H9 (cell line): ENCODE measurements at regions not wholly inside any gene's neighbourhood (a gene's known extent, or its start where the extent isn't known, plus 50 kb on each side); places are given as distances from the start of the nearest gene placed in this dataset.

Experiments
- DNase-seq: peaks from one replicate; pipeline ENCODE4 v3.0.0-alpha.2; 2017
- H2AFZ ChIP-seq: one replicate; pipeline ENCODE4 v1.6.1; 2013; ENCODE audit warnings: mild to moderate bottlenecking, low read length, control low read depth, moderate library complexity
- H2AK5ac ChIP-seq: 2 replicates; pipeline ENCODE4 v1.6.1; 2013; ENCODE audit warnings: low read length, control low read depth, mixed read lengths; ENCODE audit not compliant: insufficient read length
- H2BK120ac ChIP-seq: one replicate; pipeline ENCODE4 v1.6.1; 2013; ENCODE audit warnings: low read depth, mild to moderate bottlenecking, low read length, control low read depth, inconsistent platforms; ENCODE audit not compliant: poor library complexity, severe bottlenecking
- H2BK12ac ChIP-seq: 2 replicates; pipeline ENCODE4 v1.6.1; 2013; ENCODE audit warnings: low read length, control low read depth, mixed read lengths, low read depth; ENCODE audit not compliant: insufficient read length
- H2BK15ac ChIP-seq: 2 replicates; pipeline ENCODE4 v1.6.1; 2013; ENCODE audit warnings: low read depth, low read length, control low read depth
- H2BK20ac ChIP-seq: one replicate; pipeline ENCODE4 v1.6.1; 2013; ENCODE audit warnings: low read depth, mild to moderate bottlenecking, low read length, control low read depth, inconsistent platforms; ENCODE audit not compliant: poor library complexity, severe bottlenecking
- H2BK5ac ChIP-seq: 2 replicates; pipeline ENCODE4 v1.6.1; 2013; ENCODE audit warnings: low read length, control low read depth, mixed read lengths; ENCODE audit not compliant: insufficient read length
- H3K14ac ChIP-seq: 2 replicates; pipeline ENCODE4 v1.6.1; 2013; ENCODE audit warnings: low read length, control low read depth; ENCODE audit not compliant: insufficient read depth
- H3K18ac ChIP-seq: 2 replicates; pipeline ENCODE4 v1.6.1; 2013; ENCODE audit warnings: low read depth, mild to moderate bottlenecking, mixed read lengths, low read length, control low read depth; ENCODE audit not compliant: insufficient read length
- H3K23ac ChIP-seq: 2 replicates; pipeline ENCODE4 v1.6.1; 2013; ENCODE audit warnings: low read length, control low read depth, mixed read lengths, low read depth; ENCODE audit not compliant: insufficient read length
- H3K23me2 ChIP-seq: 2 replicates; pipeline ENCODE4 v1.6.1; 2013; ENCODE audit warnings: low read depth, mild to moderate bottlenecking, mixed read lengths, low read length, control low read depth; ENCODE audit not compliant: insufficient read length, poor library complexity, severe bottlenecking
- H3K27ac ChIP-seq: 2 replicates; pipeline ENCODE4 v1.5.1; 2013; ENCODE audit warnings: low read length, control low read depth, mixed read lengths, low read depth; ENCODE audit not compliant: insufficient read length
- H3K27me3 ChIP-seq: 2 replicates; pipeline ENCODE4 v1.6.1; 2013; ENCODE audit warnings: low read length, control low read depth, inconsistent platforms; ENCODE audit not compliant: insufficient read depth
- H3K4ac ChIP-seq: 2 replicates; pipeline ENCODE4 v1.6.1; 2013; ENCODE audit warnings: low read depth, mild to moderate bottlenecking, control low read depth, inconsistent platforms, low read length, moderate library complexity
- H3K4me1 ChIP-seq: 2 replicates; pipeline ENCODE4 v1.6.1; 2013; ENCODE audit warnings: low read length, control low read depth, inconsistent platforms; ENCODE audit not compliant: insufficient read depth
- H3K4me2 ChIP-seq: 2 replicates; pipeline ENCODE4 v1.6.1; 2013; ENCODE audit warnings: low read length, control low read depth, mixed read lengths; ENCODE audit not compliant: insufficient read length, insufficient read depth
- H3K56ac ChIP-seq: 2 replicates; pipeline ENCODE4 v1.6.1; 2013; ENCODE audit warnings: low read depth, mild to moderate bottlenecking, mixed read lengths, low read length, control low read depth; ENCODE audit not compliant: insufficient read length
- H3K79me1 ChIP-seq: 2 replicates; pipeline ENCODE4 v1.6.1; 2013; ENCODE audit warnings: low read depth, mild to moderate bottlenecking, moderate library complexity, low read length, control low read depth, inconsistent platforms; ENCODE audit not compliant: insufficient read depth, poor library complexity, severe bottlenecking
- H3K79me2 ChIP-seq: 2 replicates; pipeline ENCODE4 v1.6.1; 2013; ENCODE audit warnings: low read length, control low read depth, inconsistent platforms; ENCODE audit not compliant: insufficient read depth
- H3K9ac ChIP-seq: 2 replicates; pipeline ENCODE4 v1.6.1; 2013; ENCODE audit warnings: low read length, control low read depth, mixed read lengths; ENCODE audit not compliant: insufficient read length; ENCODE audit errors: extremely low read depth
- H3K9me3 ChIP-seq: one replicate; pipeline ENCODE4 v1.6.1; 2013; ENCODE audit warnings: low read depth, low read length, inconsistent platforms; ENCODE audit not compliant: control insufficient read depth
- H3T11ph ChIP-seq: one replicate; pipeline ENCODE4 v1.6.1; 2013; ENCODE audit warnings: mild to moderate bottlenecking, low read length, control low read depth, inconsistent platforms
- H4K20me1 ChIP-seq: one replicate; pipeline ENCODE4 v1.6.1; 2013; ENCODE audit not compliant: control insufficient read depth, insufficient read length, insufficient read depth
- H4K5ac ChIP-seq: 2 replicates; pipeline ENCODE4 v1.6.1; 2013; ENCODE audit warnings: low read depth, mild to moderate bottlenecking, mixed read lengths, low read length, control low read depth; ENCODE audit not compliant: insufficient read length
- H4K8ac ChIP-seq: replicated peaks from 2 replicates; pipeline ENCODE4 v1.6.1; 2013; ENCODE audit warnings: low read length, control low read depth, mixed read lengths, low read depth; ENCODE audit not compliant: insufficient read length
- H4K91ac ChIP-seq: 2 replicates; pipeline ENCODE4 v1.6.1; 2013; ENCODE audit warnings: low read depth, mild to moderate bottlenecking, moderate library complexity, mixed read lengths, low read length, control low read depth; ENCODE audit not compliant: insufficient read length
- H3K27ac Mint-ChIP-seq, 3 experiments: 2 replicates in 2 of 3; 3 replicates in 1 of 3; pipeline ENCODE4 v1.8.0; 2020 to 2021; ENCODE audit warnings: mixed read lengths in 3 of 3, mild to moderate bottlenecking in 1 of 3, moderate library complexity in 1 of 3
- H3K27me3 Mint-ChIP-seq: 2 replicates; pipeline ENCODE4 v1.8.0; 2021; ENCODE audit warnings: low read depth, mild to moderate bottlenecking, moderate library complexity, mixed read lengths
- H3K36me3 Mint-ChIP-seq, 3 experiments: 2 replicates in 2 of 3; 3 replicates in 1 of 3; pipeline ENCODE4 v1.8.0; 2020 to 2021; ENCODE audit warnings: low read depth in 3 of 3, mixed read lengths in 3 of 3; ENCODE audit not compliant: insufficient read depth in 1 of 3
- H3K4me1 Mint-ChIP-seq, 2 experiments: 2 replicates each; pipeline ENCODE4 v1.8.0; 2020; ENCODE audit warnings: mixed read lengths in 2 of 2
- H3K4me3 Mint-ChIP-seq, 2 experiments: 2 replicates in 1 of 2; 3 replicates in 1 of 2; pipeline ENCODE4 v1.8.0; 2020 to 2021; ENCODE audit warnings: mild to moderate bottlenecking in 2 of 2, mixed read lengths in 2 of 2, moderate library complexity in 1 of 2
- H3K9me3 Mint-ChIP-seq, 2 experiments: 2 replicates in 1 of 2; 3 replicates in 1 of 2; pipeline ENCODE4 v1.8.0; 2020; ENCODE audit warnings: mild to moderate bottlenecking in 2 of 2, mixed read lengths in 2 of 2, moderate library complexity in 1 of 2
- WGBS: extraction: QIAGEN DNeasy Blood & Tissue Kit; methylation state at CpG from one replicate; pipeline ENCODE4 v1.1.7; 2013; ENCODE audit warnings: missing lambda C conversion rate, low lambda C conversion rate, mixed read lengths; ENCODE audit not compliant: insufficient read length; ENCODE audit errors: extremely low coverage; 5-methylcytosine and 5-hydroxymethylcytosine counted together
- TF ChIP-seq, protein P1 (sequence below): fragments of 200-600 bp; sonication (generic); conservative IDR thresholded peaks from 3 replicates; pipeline ENCODE4 v1.8.0; 2021; ENCODE audit warnings: antibody characterized with exemption, mild to moderate bottlenecking

DNA sequence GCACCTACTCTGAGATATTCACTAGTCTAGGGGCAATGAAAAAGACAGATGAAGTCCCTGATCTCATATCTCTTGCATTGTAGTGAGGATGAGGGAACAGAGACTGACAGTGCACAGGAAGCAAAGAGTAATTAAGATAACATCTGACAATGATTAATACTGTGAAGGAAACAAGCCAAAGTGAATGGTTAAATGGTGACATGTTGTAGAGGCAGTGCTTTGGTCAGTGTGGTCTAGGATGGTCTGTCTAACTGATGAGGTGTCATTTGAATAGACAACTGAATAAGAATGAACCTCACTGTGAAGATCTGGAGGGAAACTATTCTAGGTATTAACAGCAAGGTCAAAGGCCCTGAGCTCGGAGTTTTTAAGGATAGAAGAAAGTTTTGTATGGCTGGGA, 333.3 kb upstream of the GRIA1 start:
- no peaks in the 10 kb centered on the region for H3K79me1 ChIP-seq
- no peaks in the 10 kb centered on the region for H3K23me2 ChIP-seq
- no peak overlapping the region for H2BK5ac ChIP-seq
- H3K27me3 ChIP-seq, result no peaks in the 10 kb centered on the region
- DNase-seq, result no peak
- H4K8ac ChIP-seq, result no peak overlapping the region
- H2AK5ac ChIP-seq, result no peak overlapping the region
- TF ChIP-seq, protein P1, sequence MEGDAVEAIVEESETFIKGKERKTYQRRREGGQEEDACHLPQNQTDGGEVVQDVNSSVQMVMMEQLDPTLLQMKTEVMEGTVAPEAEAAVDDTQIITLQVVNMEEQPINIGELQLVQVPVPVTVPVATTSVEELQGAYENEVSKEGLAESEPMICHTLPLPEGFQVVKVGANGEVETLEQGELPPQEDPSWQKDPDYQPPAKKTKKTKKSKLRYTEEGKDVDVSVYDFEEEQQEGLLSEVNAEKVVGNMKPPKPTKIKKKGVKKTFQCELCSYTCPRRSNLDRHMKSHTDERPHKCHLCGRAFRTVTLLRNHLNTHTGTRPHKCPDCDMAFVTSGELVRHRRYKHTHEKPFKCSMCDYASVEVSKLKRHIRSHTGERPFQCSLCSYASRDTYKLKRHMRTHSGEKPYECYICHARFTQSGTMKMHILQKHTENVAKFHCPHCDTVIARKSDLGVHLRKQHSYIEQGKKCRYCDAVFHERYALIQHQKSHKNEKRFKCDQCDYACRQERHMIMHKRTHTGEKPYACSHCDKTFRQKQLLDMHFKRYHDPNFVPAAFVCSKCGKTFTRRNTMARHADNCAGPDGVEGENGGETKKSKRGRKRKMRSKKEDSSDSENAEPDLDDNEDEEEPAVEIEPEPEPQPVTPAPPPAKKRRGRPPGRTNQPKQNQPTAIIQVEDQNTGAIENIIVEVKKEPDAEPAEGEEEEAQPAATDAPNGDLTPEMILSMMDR, result no peak
- H3K9ac ChIP-seq, result no peak overlapping the region
- Mint-ChIP-seq H3K27ac (no peak overlapping the region), H3K4me3 (no peak overlapping the region), H3K27me3 (no peaks in the 10 kb centered on the region), H3K9me3 (peaks cover 0 to 3% of the 10 kb centered on the region in 2 experiments; a peak in 1 of 5 replicates), H3K4me1 (peaks cover 15 to 16% of the 10 kb centered on the region in 2 experiments), H3K36me3 (no peaks in the 10 kb centered on the region)
- no peaks in the 10 kb centered on the region for H3K4me1 ChIP-seq
- no peak overlapping the region for H2BK15ac ChIP-seq
- no peak overlapping the region for H3K23ac ChIP-seq
- H4K91ac ChIP-seq, result no peak overlapping the region
- no peak overlapping the region for H3K56ac ChIP-seq
- no peaks in the 10 kb centered on the region for H4K20me1 ChIP-seq
- H3K18ac ChIP-seq, result no peak overlapping the region
- H3K27ac ChIP-seq, result no peak overlapping the region
- no peak overlapping the region for H2AFZ ChIP-seq
- H3T11ph ChIP-seq, result no peak overlapping the region
- no peak overlapping the region for H2BK20ac ChIP-seq
- no peak overlapping the region for H2BK12ac ChIP-seq
- WGBS, result no CpG with 5 or more reads among the region's 1 CpG
- H3K4me2 ChIP-seq, result no peak overlapping the region
- H4K5ac ChIP-seq, result no peak overlapping the region
- H3K9me3 ChIP-seq, result no peaks in the 10 kb centered on the region
- H3K14ac ChIP-seq, result no peak overlapping the region
- no peak overlapping the region for H3K4ac ChIP-seq
- no peak overlapping the region for H2BK120ac ChIP-seq
- H3K79me2 ChIP-seq, result no peaks in the 10 kb centered on the region
